Mucosa of gallbladder (tissue), 1 donor: ENCODE measurements at regions not wholly inside any gene's neighbourhood (a gene's known extent, or its start where the extent isn't known, plus 50 kb on each side); places are given as distances from the start of the nearest gene placed in this dataset.

Source experiments
- DNase-seq: peaks from one replicate; pipeline ENCODE4 v3.0.0-alpha.2; 2020; ENCODE audit warnings: low spot score
- donor health status: DM: no; HTN: no; CAD: no.

DNA sequence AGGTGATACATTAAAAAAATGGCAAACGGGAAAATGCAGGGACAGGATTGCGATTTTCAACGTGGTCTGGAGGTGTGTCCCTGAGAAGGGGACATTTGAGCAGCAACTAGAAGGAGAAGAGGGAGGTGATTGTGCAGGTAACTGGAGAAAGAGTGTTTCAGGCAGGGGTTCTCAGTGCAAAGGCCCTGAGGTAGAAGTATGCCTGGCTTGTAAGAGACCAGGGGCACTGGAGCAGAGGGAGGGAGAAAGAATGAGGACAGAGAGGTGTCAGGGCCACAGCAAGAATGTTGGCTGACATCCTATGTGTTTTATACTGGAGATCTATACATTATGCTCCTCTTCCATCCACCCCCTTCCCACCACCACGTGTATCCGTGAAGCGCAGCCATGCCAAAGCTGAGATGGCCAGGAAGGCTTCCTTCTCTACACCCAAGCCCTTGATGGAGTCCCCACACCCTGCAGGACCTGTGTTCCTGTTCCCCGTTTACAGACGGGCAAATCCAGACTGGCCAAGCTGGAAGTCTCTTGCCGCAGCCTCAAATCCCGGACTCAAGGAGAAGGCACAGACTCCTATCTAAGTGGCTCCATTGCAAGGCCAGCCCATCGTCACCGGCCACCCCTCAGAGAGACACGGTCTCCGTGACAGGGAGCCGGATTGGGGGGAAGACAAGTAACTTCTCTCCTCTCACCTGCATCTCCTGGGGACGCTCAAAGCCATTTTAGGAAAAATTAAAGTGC lies 416.1 kb downstream of the MN1 start:
- no peak for DNase-seq

GRCh38 chr22:27386186-27386585 lies 415.4 kb downstream of the MN1 start:
- DNase-seq: no peak

DNA sequence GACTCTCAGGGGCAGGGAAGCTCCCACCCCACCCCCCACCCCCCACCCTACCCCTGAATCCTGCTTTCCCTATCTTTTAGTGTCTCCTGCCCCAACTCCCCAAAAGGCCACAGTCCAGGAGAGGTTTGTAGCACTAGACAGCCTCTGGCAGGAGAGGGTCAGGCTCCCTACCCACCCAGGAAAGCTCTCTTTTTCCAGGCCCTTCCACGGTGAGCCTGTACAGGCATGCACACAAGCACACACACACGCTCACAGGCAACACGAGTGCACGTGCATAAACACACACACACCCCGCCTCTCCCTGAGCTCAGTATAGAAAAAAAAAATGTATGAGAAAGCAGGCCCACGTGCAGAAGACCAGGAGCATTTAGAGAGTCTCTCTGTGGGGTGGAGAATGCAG lies 414.0 kb downstream of the MN1 start:
- DNase-seq: no peak

- DNase-seq: no peak
Observed at GRCh38 chr22:27388090-27388600, 413.4 kb downstream of the MN1 start.

- DNase-seq: no peak
Observed at GRCh38 chr22:27389727-27390075, 411.9 kb downstream of the MN1 start.

DNA sequence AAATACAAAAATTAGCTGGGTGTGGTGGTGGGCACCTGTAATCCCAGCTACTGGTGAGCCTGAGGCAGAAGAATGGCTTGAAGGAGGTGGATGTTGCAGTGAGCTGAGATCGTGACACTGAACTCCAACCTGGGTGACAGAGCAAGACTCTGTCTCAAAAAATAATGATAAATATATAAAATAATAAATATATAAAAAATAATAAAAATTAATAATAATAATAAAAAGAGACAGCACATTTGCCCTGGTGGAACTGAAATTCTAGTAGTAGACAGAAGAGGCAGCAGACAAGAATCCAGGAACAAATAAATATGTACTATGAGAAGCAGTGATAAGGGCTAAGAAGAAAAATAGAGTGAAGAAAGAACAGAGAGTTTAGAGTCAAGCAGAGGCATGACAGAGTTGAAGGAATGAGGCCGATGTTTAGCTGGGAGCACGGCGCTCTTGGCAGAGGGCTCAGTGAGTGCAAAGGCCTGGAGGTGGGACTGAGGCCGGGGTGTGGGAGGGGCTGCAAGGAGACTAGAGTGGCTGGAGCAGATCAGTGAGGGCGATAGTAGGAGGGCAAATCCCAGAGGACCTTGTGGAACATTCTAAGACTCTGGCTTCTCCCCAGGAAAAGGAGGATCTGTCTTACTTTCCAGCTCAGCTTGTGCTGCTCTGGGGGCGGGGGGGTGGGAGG lies 410.3 kb downstream of the MN1 start:
- DNase-seq: peak; percentile 53

- DNase-seq: no peak
Observed at GRCh38 chr22:27393371-27393770, 408.2 kb downstream of the MN1 start.

DNA sequence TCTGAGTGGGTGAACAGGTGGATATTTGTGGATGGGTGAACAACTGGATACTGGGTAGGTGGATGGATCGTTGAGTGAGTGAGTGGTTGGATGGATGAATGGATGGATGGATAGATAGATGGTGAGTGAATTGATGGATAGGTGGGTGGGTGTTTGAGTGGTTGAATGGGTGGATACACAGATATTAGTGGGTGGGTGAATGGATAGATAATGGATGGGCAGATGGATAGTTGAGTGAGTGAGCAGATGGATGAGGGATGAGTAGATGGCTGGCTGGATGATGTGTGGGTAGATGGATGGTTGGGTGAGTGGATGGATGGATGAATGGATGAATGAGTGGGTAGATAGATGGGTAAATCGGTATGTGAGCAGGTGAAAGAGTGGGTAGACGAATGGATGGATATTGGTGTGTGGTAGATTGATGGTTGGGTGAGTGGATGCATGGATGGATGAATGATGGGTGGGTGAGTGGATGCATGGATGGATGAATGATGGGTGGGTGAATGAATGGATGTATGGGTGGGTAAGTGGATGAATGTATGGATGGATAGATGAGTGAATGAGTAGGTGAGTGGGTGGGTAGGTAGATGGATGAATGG lies 406.7 kb downstream of the MN1 start:
- DNase-seq: no peak

DNA sequence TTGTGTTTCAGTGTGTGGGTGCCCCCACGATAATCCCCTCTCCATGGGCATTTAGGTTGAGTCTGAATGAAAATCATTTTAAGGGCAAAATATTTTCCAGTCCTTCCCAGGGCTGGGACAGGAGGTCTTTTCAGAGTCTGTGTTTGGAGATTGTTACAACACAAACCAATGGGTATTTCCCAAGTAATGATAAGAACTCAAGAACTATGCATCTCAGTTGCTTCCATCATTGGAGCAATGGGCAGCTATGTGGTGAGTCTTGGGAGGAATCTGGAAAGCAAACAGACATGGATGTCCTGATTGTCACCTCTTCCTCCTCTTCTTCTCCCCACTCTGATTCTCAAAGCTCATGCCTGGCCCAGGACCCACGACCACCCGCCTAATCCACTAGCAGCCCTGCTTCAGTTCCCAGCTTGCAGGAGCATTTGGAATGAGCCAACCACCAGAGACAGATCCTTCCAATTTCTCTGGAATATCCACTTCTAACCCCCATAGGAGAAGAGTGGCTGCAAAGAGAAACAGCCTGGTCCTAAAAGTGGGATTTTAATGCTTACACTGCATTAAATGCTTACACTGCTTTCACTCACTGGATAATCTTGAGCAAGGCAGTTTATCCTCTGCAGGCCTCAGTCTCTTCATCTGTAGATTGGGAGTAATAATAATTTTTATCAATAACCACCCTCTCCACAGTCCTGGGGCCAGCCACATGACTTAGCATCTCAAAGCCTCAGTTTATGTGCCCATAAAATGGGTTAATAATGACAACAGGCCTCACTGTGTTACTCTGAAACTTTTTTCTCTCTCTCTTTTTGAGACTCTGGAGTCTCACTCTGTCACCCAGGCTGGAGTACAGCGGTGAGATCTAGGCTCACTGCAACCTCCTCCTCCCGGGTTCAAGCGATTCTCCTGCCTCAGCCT lies 404.3 kb downstream of the MN1 start:
- no peak for DNase-seq

DNA sequence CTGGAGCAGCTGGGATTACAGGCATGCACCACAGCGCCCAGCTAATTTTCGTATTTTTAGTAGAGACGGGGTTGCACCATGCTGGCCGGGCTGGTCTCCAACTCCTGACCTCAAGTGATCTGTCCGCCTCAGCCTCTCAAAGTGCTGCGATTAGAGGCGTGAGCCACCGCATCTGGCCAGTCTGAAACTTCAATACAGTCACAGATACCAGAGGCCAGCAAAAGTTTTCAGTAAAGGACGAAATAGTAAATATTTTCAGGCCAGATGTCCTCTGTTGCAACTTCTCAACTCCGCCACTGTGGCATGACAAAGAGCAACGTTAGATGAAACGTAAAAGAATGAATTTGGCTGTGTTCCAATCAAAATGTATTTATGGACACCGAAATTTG lies 403.6 kb downstream of the MN1 start:
- DNase-seq: peak; percentile 60

- no peak for DNase-seq
Observed at GRCh38 chr22:27399161-27399560, 402.4 kb downstream of the MN1 start.

GRCh38 chr22:27400811-27401210 lies 400.7 kb downstream of the MN1 start:
- no peak for DNase-seq

GRCh38 chr22:27401321-27401720 lies 400.2 kb downstream of the MN1 start:
- DNase-seq: no peak

DNA sequence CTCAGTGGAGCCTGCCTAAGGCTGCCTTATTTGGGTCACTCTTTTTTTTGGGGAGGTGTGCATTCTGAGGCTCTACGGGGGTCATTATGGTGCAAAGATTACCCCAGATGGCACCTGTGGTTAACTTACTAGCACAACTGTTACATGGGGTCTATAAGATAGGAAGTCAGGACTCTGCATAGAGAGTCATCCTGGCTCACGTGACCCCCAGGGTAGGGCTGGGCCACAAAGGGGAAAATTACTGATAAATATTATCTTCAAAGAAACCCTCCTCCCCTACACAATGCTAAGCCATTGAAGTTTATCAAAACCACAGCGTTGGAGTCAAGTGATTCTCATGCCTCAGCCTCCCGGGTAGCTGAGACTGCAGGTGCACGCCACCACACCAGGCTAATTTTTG lies 397.1 kb downstream of the MN1 start:
- DNase-seq: no peak

GRCh38 chr22:27405672-27406388 lies 395.7 kb downstream of the MN1 start:
- DNase-seq: peak; percentile 41

- no peak for DNase-seq
Observed at GRCh38 chr22:27406389-27406861, 395.1 kb downstream of the MN1 start.

DNA sequence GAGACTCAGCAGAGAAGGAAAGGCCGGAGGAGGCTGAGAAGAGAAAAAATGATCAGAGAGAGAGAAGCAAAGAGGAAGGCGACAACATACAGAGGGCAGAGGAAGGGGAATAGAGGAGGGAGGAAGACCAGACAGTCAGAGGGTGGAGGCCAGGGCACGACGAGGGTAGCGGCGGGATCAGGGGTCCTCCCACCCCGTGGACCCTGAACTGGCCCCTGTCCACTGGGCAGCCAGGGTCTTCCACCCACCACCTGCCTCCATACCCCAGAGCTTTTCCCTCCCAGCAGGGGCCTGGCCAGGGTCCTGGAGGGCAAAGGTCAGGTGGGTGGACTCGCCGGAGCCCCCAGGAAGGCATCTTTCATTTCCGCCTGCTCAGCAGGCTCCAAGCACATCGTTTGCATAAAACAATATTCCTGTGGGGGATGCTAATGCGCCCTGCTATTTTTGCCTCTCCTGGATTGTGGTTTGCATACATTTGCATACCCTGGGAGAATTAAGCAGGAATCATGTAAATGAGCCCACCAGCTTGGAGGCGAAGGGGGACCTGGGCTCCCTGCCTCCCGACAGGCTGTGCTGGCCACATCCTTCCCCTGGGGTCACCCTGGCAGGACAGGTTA lies 394.1 kb downstream of the MN1 start:
- no peak for DNase-seq

- no peak for DNase-seq
Observed at GRCh38 chr22:27408068-27408467, 393.5 kb downstream of the MN1 start.

GRCh38 chr22:27409299-27409698 lies 392.3 kb downstream of the MN1 start:
- no peak for DNase-seq

DNA sequence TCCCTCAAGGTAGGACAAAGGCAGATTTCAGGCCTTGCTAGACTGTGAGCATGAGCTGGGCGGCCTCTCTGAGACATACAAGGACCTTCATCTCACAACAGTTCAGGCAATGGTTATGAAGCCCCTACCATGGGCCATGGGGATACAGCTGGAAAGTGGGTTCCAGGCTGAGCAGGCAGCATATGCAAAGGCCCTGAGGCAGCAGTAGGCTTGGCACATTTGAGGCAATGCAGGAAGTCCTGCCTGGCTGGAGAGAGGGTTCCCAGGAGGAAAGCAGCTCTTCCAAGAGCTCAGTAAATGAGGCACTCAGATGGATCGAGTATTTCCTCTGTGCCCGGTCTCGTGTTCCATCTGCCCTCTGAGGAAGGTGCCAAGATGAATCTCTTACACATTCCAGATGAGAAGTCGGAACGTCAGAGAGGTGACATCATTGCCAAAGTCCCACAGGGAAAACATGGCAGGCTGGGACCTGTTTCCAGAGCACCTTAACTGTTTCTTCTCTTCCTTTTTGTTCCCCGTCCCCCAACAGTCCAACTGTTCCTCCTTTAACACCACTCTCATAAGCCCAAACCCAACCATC lies 388.6 kb downstream of the MN1 start:
- DNase-seq: no peak
